KMS-11 (cell line): ENCODE measurements at regions not wholly inside any gene's neighbourhood (a gene's known extent, or its start where the extent isn't known, plus 50 kb on each side); places are given as distances from the start of the nearest gene placed in this dataset.

Source experiments
- H2AFZ ChIP-seq: fragments of 200-600 bp; sonication (generic); 2 replicates; pipeline ENCODE4 v1.6.1; 2016; ENCODE audit warnings: antibody characterized with exemption, mixed run types, low read depth
- H3K27ac ChIP-seq: fragments of 200-600 bp; sonication (generic); 2 replicates; pipeline ENCODE4 v1.6.1; 2016; ENCODE audit warnings: mild to moderate bottlenecking, mixed run types
- H3K27me3 ChIP-seq: fragments of 200-600 bp; sonication (generic); 2 replicates; pipeline ENCODE4 v1.6.1; 2017; ENCODE audit warnings: mild to moderate bottlenecking, low read depth, mixed run types, moderate library complexity; ENCODE audit not compliant: insufficient read depth
- H3K36me3 ChIP-seq: fragments of 200-600 bp; sonication (generic); 2 replicates; pipeline ENCODE4 v1.6.1; 2017; ENCODE audit warnings: mild to moderate bottlenecking, mixed run types; ENCODE audit not compliant: insufficient read depth
- H3K4me1 ChIP-seq: fragments of 200-600 bp; sonication (generic); 2 replicates; pipeline ENCODE4 v1.6.1; 2016; ENCODE audit warnings: mild to moderate bottlenecking, low read depth, mixed run types; ENCODE audit not compliant: poor library complexity, severe bottlenecking
- H3K4me2 ChIP-seq: fragments of 200-600 bp; sonication (generic); 2 replicates; pipeline ENCODE4 v1.7.0; 2016; ENCODE audit warnings: mild to moderate bottlenecking, mixed run types
- H3K4me3 ChIP-seq: fragments of 200-600 bp; sonication (generic); IDR thresholded peaks from 2 replicates; pipeline ENCODE4 v1.6.1; 2017; ENCODE audit warnings: low read depth, low read length, mixed read lengths; ENCODE audit not compliant: insufficient read depth
- H3K79me2 ChIP-seq: fragments of 200-600 bp; sonication (generic); 2 replicates; pipeline ENCODE4 v1.6.1; 2016; ENCODE audit warnings: low read depth, mixed run types; ENCODE audit not compliant: insufficient read depth
- H3K9ac ChIP-seq: fragments of 200-600 bp; sonication (generic); 2 replicates; pipeline ENCODE4 v1.6.1; 2016; ENCODE audit warnings: mild to moderate bottlenecking, mixed run types
- H4K20me1 ChIP-seq: fragments of 200-600 bp; sonication (generic); 2 replicates; pipeline ENCODE4 v1.6.1; 2016; ENCODE audit warnings: mild to moderate bottlenecking, mixed run types; ENCODE audit not compliant: insufficient read depth
- CTCF ChIP-seq: fragments of 200-600 bp; sonication (generic); conservative IDR thresholded peaks from 2 replicates; pipeline ENCODE4 v1.6.1; 2017; ENCODE audit warnings: low read depth, mild to moderate bottlenecking, antibody characterized with exemption, low read length, moderate library complexity, mixed read lengths

GRCh38 chr12:42855362-42855950 is 265.9 kb upstream of the PRICKLE1 start:
- H3K9ac ChIP-seq, result no peak overlapping the region
- H4K20me1 ChIP-seq, result no peaks in the 10 kb centered on the region
- no peaks in the 10 kb centered on the region for H3K27me3 ChIP-seq
- H3K79me2 ChIP-seq, result no peaks in the 10 kb centered on the region
- no peak overlapping the region for H3K4me3 ChIP-seq
- no peak overlapping the region for H2AFZ ChIP-seq
- H3K4me2 ChIP-seq, result no peak overlapping the region
- no peak for TF ChIP-seq CTCF
- H3K36me3 ChIP-seq, result no peaks in the 10 kb centered on the region
- H3K27ac ChIP-seq, result no peak overlapping the region
- H3K4me1 ChIP-seq, result no peaks in the 10 kb centered on the region

- Histone ChIP-seq H3K36me3 (no peaks in the 10 kb centered on the region), H3K27me3 (no peaks in the 10 kb centered on the region), H3K4me1 (no peaks in the 10 kb centered on the region), H3K79me2 (no peaks in the 10 kb centered on the region), H3K4me3 (no peak overlapping the region), H2AFZ (no peak overlapping the region), H3K9ac (no peak overlapping the region), H3K4me2 (no peak overlapping the region), H3K27ac (no peak overlapping the region), H4K20me1 (no peaks in the 10 kb centered on the region)
- no peak for TF ChIP-seq CTCF
These were observed 265.3 kb upstream of the PRICKLE1 start for GRCh38 chr12:42854826-42855225.

GRCh38 chr12:42854208-42854607 is 264.7 kb upstream of the PRICKLE1 start:
- Histone ChIP-seq H3K36me3 (no peaks in the 10 kb centered on the region), H3K27me3 (no peaks in the 10 kb centered on the region), H3K79me2 (no peaks in the 10 kb centered on the region), H3K4me1 (peaks cover 6% of the 10 kb centered on the region), H4K20me1 (no peaks in the 10 kb centered on the region), H3K4me2 (no peak overlapping the region), H3K9ac (no peak overlapping the region), H2AFZ (no peak overlapping the region), H3K27ac (no peak overlapping the region), H3K4me3 (no peak overlapping the region)
- TF ChIP-seq CTCF, result no peak

GRCh38 chr12:42853370-42854140 is 264.0 kb upstream of the PRICKLE1 start:
- Histone ChIP-seq H3K79me2 (no peaks in the 10 kb centered on the region), H3K9ac (no peak overlapping the region), H3K36me3 (no peaks in the 10 kb centered on the region), H3K4me3 (no peak overlapping the region), H2AFZ (no peak overlapping the region), H3K27me3 (no peaks in the 10 kb centered on the region), H3K4me2 (no peak overlapping the region), H4K20me1 (no peaks in the 10 kb centered on the region), H3K27ac (no peak overlapping the region), H3K4me1 (peaks cover 9% of the 10 kb centered on the region)
- TF ChIP-seq CTCF, result no peak
